GM12892 (cell line): ENCODE measurements at regions not wholly inside any gene's neighbourhood (a gene's known extent, or its start where the extent isn't known, plus 50 kb on each side); places are given as distances from the start of the nearest gene placed in this dataset.

Experiments
- DNase-seq: peaks from one replicate; pipeline ENCODE4 v3.0.0; 2011; ENCODE audit not compliant: insufficient read length
- FAIRE-seq: peaks from 2 replicates; lab custom pipeline; 2011; peaks lifted over from hg19 to GRCh38; lab: Jason Lieb, UNC
- POLR2A ChIP-seq: IDR thresholded peaks from 2 replicates; pipeline ENCODE4 v1.6.1; 2011; ENCODE audit warnings: low read depth, low read length, control low read depth
- POLR2AphosphoS5 ChIP-seq: IDR thresholded peaks from 2 replicates; pipeline ENCODE4 v1.6.1; 2011; ENCODE audit warnings: low read depth, low read length, control low read depth
- TAF1 ChIP-seq: IDR thresholded peaks from 2 replicates; pipeline ENCODE4 v1.6.1; 2011; ENCODE audit warnings: low read depth, mild to moderate bottlenecking, control low read depth, low read length, borderline replicate concordance

DNA sequence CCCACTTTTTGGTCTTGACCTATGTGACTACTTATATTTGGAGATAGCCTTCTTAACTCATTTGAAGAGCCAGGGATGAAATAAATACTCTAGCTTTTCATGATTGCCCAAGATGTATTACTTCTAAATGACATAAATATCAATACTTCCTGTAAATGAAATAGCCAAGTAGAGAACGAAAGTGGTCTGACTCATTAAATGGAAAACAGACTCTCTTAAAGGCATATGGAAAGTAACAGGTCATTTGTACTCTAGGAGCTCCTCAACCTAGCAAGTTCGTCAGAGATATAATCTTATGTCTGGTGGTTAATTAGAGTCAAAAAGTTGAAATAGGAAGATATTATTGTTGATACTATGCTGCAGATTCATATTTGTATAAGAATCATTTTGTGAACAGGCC, 1105.4 kb downstream of the TUSC7 start:
- FAIRE-seq (no peak), DNase-seq (no peak)
- no peak for TF ChIP-seq POLR2A
- TF ChIP-seq TAF1: no peak
- no peak for TF ChIP-seq POLR2AphosphoS5

DNA sequence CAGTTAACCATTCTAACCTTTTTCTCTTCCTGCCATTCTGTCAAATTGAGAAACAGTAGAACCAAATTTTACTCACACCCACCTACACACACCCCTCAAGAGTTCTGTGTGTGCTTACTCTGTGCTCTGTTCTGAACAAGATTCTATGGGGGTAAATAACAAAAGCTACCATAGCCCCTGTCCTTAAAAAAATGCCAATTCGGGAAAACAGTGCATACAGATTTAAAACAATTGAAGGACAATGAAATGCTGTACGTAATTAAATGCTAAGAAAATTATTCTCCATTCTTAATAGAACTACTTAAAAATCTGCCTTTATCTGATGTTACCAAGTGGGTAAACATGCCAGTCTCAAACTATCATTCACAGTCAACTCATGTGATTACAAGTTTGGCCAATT, 1107.5 kb downstream of the TUSC7 start:
- DNase-seq (no peak), FAIRE-seq (no peak)
- TF ChIP-seq POLR2A (no peak), POLR2AphosphoS5 (no peak), TAF1 (no peak)

DNA sequence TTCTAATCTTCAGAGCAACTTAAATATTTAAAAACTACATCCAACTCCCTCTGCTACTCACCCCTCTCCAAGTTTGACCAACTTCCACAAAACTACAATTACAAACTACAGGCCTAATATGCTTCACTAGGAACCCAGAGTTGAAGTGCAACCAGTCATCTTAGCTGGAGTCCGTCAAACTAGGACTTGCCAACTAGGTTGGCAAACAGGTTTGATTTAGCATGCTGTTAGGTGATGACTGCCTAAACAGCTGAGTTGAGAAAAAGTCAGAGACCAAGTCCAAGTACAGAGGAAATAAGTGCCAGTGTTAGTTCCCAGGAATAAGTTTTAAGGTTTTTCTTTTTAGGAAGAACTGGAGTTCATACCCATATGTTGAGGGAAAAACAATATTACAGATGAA, 1109.0 kb downstream of the TUSC7 start:
- TF ChIP-seq TAF1: no peak
- TF ChIP-seq POLR2AphosphoS5: no peak
- TF ChIP-seq POLR2A: no peak
- FAIRE-seq (no peak), DNase-seq (no peak)

DNA sequence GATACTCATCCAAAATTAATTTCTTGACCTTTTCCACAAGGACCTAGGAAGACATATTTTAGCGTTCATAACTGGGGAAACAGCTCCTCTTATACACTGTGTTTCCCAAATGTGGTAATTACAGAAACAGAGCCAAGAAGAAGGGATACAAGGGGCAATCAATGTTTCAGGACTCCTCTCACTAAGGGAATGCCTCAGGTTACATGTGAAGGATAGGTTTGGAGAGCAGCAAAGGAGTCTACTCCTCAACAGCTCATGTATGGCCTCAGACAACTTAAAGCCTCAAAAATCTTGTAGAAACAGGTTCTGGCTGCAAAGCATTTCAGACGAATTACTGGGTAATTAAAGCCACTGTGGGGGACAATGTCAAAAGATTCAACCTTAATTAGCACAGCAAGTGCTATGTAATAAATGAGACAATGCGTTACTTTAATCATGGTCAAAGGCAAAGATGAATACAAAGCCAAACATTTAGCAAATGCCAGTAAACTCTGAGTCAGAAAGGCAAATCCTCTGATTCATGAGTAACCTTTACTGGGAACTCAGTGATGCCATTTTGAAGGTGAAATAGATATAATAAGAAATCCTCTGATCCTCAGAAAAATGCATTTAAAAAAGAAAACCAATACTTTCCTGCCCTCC, 1111.2 kb downstream of the TUSC7 start:
- no peak for DNase-seq
- TF ChIP-seq POLR2A (no peak), TAF1 (no peak), POLR2AphosphoS5 (no peak)
- no peak for FAIRE-seq

DNA sequence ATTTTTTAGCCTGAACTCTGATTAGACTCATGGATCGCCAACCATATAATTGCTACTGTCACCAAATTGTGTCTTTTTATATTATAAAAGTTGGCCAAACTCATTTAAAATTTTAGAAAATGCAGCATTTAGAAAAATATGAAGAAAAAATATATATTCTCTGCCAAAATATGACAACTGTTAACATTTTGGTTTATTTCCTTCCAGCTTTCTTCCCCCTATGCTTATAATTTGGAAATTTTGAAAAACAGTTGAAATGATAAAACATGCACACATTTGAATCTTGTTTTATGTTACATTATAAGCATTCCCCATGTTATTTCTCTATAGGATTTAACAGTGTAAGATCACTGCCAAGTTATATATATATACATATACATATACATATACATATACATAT, 1112.8 kb downstream of the TUSC7 start:
- no peak for TF ChIP-seq POLR2AphosphoS5
- TF ChIP-seq TAF1: no peak
- no peak for TF ChIP-seq POLR2A
- no peak for DNase-seq
- FAIRE-seq: no peak

DNA sequence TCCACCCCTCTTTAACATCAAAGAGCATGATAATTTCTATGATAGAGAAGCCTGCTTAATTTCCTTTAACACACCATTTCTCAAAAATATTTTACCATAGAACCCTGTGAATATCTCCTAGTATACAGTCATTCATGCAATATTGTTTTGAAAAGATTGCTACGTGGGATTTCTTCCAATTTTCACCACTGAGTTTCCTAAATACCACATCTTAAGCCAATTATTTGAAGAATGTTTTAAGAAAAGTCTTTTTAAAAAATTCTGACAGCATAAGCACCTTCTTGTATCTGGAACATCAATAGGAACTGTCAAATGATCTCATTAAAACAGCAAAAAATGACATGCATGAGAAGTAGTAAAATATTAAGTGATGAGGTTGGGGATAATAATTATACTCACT, 1126.7 kb downstream of the TUSC7 start:
- no peak for DNase-seq
- TF ChIP-seq TAF1 (no peak), POLR2A (no peak), POLR2AphosphoS5 (no peak)
- no peak for FAIRE-seq

DNA sequence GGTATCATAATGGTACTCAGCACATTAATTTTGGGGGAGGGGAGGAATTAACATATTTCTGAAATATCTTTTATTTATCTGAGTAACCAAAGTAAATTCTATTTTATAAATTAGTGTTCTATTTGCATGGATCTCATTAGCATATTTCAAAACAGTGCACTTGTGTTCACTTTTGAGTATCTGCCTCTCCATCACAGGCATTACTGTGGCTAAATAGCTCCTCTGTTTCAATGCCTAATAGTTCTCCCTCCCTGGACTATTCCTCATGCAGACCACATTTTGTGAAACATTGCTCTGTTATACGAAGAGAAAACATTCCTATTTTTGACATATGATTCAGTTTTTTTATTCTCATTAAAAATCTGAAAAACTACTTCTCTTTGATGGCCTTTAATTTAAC, 1127.8 kb downstream of the TUSC7 start:
- TF ChIP-seq POLR2A (no peak), POLR2AphosphoS5 (no peak), TAF1 (no peak)
- FAIRE-seq (no peak), DNase-seq (no peak)

DNA sequence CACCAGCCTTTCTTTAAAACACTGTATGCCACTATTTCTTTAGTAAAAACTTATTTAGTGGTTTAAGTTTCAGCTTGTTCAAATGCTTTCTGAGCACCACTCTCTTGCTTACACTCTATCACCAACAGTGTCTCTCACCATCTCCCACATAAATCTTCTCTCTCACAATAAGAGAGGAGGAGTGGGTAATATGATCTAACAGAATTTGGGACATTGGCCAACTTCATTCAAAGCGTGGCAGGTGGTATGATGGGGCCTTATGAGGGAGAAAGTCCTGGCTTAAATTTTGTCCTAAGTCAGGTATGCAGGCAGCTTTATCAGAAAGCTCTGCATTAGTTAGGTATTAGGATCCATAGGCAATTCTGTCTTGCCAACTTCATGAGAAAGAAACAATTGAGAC, 1132.5 kb downstream of the TUSC7 start:
- DNase-seq (no peak), FAIRE-seq (no peak)
- TF ChIP-seq POLR2A (no peak), POLR2AphosphoS5 (no peak), TAF1 (no peak)

DNA sequence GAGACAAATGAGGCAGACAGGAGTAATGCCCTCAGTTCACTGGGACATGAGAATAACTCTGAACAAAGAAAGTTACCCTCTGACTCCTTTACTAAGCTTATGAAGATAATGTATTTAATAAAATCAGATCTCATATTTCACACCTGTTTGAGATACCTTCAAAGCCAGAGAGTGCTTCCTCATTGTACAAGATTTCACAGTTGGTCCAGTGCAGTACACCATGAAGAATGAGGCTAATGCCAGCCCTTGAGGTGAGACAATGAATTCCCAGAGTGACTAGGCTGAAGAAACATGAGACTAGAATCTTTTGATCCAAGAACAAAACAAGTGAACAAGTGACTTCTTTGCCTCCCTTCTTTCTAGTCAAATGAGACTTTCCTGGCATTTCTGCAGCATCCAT, 1133.8 kb downstream of the TUSC7 start:
- TF ChIP-seq POLR2AphosphoS5 (no peak), TAF1 (no peak), POLR2A (no peak)
- no peak for DNase-seq
- FAIRE-seq: no peak

DNA sequence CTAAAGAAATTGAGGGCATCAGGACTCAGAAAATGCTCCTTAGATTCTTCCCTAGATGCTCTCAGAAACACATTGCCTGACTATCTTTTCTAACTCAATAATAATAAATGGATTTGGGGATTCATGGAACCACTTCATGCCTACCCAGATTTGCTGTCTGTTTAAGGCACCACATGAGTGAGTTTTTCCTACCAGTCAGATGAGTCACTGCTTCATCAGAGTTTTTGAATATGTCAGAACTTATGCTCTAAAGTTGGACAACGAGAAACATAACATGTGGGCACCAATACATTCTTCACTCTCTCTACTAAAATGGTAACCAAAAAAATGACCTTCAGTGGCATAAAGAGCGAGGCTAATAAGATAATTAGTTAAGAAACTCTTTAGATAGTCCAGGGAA, 1135.1 kb downstream of the TUSC7 start:
- TF ChIP-seq TAF1 (no peak), POLR2A (no peak), POLR2AphosphoS5 (no peak)
- DNase-seq (no peak), FAIRE-seq (no peak)

DNA sequence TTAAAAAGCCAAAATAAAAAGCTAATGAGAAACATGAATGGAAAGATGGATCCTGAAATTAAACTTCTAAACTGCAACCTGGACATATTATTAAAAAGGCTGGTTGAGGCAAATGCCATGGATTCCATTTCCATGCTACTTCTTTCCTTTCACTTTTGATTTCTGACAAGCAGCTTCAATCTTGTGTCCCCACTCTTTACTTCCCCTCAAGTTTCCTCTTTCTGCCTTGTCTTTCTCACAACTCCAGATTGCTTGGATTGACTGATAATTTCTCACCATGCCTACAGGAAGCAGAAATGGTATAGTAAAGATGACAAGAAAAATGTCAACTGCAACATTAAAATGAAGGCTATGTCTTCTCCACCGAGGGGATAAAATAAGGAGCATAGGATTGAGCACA, 1136.7 kb downstream of the TUSC7 start:
- TF ChIP-seq TAF1 (no peak), POLR2AphosphoS5 (no peak), POLR2A (no peak)
- FAIRE-seq: no peak
- DNase-seq: no peak

DNA sequence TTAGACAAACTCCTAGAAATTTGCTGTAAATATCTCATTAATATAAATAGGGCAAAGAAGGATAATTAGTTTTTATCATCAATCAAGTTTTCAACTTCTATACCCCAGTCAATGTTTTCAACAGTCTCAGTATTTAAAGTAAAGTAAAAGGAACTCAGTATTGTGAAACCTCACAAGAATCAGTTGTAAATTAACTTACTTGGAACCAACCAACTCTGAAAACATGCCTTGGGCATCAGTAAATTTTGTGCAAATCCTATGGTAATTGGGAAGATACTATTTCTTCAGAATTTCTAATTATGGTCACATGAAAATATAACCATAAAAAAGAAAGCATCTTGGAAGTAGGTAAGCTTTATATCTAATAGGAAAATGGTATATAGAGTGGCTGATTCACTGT, 1139.0 kb downstream of the TUSC7 start:
- FAIRE-seq: no peak
- DNase-seq: no peak
- TF ChIP-seq POLR2A: no peak
- TF ChIP-seq POLR2AphosphoS5: no peak
- no peak for TF ChIP-seq TAF1

DNA sequence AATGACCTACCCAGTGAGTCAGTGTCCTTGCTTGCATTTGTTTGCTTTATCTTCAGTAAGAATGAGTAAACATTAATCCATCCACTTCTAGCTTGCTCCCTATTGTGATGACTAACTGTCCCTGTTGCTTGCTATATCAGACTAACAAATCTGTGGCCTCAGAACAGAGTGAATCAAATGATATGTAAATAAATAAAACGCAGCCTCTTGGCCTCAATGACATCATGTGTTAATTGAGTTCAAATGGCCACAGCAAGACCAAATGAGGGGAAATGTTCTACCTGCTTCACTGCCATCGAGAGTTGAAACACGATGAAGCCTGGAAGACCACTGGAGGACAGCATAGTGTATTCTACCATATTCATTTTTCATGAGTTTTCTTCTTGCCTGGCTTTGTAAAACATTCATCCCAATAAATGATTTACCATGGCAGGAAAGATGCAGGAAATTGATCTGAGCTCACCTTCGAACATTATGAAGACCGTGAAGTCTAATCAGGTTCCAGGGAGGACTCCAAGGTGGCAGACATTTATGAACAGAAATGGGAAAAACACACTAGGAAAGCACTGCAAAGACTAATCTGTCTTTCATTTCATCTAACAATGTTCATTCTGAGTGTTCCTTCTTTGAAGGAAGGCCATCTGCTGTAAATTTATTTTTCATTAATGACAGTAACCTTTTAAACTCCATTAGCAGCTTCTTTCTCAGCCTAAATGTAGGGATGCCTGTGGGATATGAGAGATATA, 1144.5 kb downstream of the TUSC7 start:
- TF ChIP-seq TAF1 (no peak), POLR2AphosphoS5 (no peak), POLR2A (no peak)
- FAIRE-seq (no peak), DNase-seq (no peak)

DNA sequence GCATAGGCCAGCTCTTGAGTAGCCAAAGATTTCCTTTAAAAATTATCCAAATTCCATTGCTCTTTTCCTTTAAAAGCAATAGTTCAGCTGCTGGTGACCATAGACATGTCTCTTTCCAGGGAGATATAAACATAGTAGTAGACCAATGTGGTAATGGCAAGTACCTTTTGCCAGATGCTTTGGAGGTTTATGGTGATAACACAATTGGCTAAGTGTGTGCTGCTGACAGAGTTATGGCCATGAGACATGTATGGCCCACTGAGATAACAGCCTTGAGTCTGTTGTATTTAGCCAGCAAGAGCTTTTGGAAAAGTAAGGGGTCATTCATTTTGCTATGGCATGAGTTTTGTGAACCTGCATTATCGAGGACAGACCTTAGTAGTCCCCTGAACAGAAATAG, 1146.8 kb downstream of the TUSC7 start:
- DNase-seq: no peak
- FAIRE-seq: no peak
- TF ChIP-seq TAF1: no peak
- no peak for TF ChIP-seq POLR2AphosphoS5
- no peak for TF ChIP-seq POLR2A
